Neural cell (in vitro differentiated cells): ENCODE measurements at regions not wholly inside any gene's neighbourhood (a gene's known extent, or its start where the extent isn't known, plus 50 kb on each side); places are given as distances from the start of the nearest gene placed in this dataset.

Experiments used
- CTCF ChIP-seq: fragments of 450-650 bp; IDR thresholded peaks from 2 replicates; pipeline ENCODE4 v1.5.1; 2014; ENCODE audit warnings: antibody characterized with exemption, mild to moderate bottlenecking, moderate library complexity; ENCODE audit not compliant: poor library complexity, severe bottlenecking
- EP300 ChIP-seq: fragments of 450-650 bp; conservative IDR thresholded peaks from 2 replicates; pipeline ENCODE4 v1.6.1; 2014; ENCODE audit warnings: antibody characterized with exemption, mild to moderate bottlenecking, moderate library complexity; ENCODE audit not compliant: poor library complexity, severe bottlenecking
- EZH2 ChIP-seq: fragments of 200-600, 300-800 bp; shearing (Covaris generic), sonication (generic); IDR thresholded peaks from 2 replicates; pipeline ENCODE4 v1.6.1; 2014; ENCODE audit warnings: antibody characterized with exemption, low read length, borderline replicate concordance, mild to moderate bottlenecking; ENCODE audit not compliant: insufficient read depth, poor library complexity, severe bottlenecking
- MXI1 ChIP-seq: fragments of 450-650 bp; conservative IDR thresholded peaks from 2 replicates; pipeline ENCODE4 v1.6.1; 2014; ENCODE audit warnings: antibody characterized with exemption, mild to moderate bottlenecking; ENCODE audit not compliant: poor library complexity, severe bottlenecking
- RAD21 ChIP-seq: fragments of 450-650 bp; conservative IDR thresholded peaks from 2 replicates; pipeline ENCODE4 v1.6.1; 2014; ENCODE audit warnings: antibody characterized with exemption, mild to moderate bottlenecking, moderate library complexity
- SMC3 ChIP-seq: fragments of 450-650 bp; conservative IDR thresholded peaks from 2 replicates; pipeline ENCODE4 v1.6.1; 2014; ENCODE audit warnings: antibody characterized with exemption, mild to moderate bottlenecking, moderate library complexity; ENCODE audit not compliant: poor library complexity
- TF ChIP-seq, protein P1 (sequence below): IDR thresholded peaks from 2 replicates; pipeline ENCODE4 v1.6.1; 2012; ENCODE audit warnings: borderline replicate concordance

GRCh38 chr6:2599817-2600216, 150.9 kb downstream of the MYLK4 start:
- TF ChIP-seq EP300 (no peak), CTCF (no peak), MXI1 (no peak), RAD21 (no peak), EZH2 (no peak), SMC3 (no peak)
- TF ChIP-seq, protein P1, sequence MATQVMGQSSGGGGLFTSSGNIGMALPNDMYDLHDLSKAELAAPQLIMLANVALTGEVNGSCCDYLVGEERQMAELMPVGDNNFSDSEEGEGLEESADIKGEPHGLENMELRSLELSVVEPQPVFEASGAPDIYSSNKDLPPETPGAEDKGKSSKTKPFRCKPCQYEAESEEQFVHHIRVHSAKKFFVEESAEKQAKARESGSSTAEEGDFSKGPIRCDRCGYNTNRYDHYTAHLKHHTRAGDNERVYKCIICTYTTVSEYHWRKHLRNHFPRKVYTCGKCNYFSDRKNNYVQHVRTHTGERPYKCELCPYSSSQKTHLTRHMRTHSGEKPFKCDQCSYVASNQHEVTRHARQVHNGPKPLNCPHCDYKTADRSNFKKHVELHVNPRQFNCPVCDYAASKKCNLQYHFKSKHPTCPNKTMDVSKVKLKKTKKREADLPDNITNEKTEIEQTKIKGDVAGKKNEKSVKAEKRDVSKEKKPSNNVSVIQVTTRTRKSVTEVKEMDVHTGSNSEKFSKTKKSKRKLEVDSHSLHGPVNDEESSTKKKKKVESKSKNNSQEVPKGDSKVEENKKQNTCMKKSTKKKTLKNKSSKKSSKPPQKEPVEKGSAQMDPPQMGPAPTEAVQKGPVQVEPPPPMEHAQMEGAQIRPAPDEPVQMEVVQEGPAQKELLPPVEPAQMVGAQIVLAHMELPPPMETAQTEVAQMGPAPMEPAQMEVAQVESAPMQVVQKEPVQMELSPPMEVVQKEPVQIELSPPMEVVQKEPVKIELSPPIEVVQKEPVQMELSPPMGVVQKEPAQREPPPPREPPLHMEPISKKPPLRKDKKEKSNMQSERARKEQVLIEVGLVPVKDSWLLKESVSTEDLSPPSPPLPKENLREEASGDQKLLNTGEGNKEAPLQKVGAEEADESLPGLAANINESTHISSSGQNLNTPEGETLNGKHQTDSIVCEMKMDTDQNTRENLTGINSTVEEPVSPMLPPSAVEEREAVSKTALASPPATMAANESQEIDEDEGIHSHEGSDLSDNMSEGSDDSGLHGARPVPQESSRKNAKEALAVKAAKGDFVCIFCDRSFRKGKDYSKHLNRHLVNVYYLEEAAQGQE: no peak
